ENCODE measurements at regions not wholly inside any gene's neighbourhood (a gene's known extent, or its start where the extent isn't known, plus 50 kb on each side); places are given as distances from the start of the nearest gene placed in this dataset.

GRCh38 chr6:11362564-11362963 lies 130.1 kb upstream of the NEDD9 start:
- no peak overlapping the region for H3K4me3 Mint-ChIP-seq
- H3K9me3 Mint-ChIP-seq (ENCODE audit: low read depth), result peaks cover 14% of the 10 kb centered on the region
- ATAC-seq (no peak), DNase-seq (no peak)
- H3K27me3 Mint-ChIP-seq, result no peaks in the 10 kb centered on the region
- CTCF ChIA-PET, result no interaction called here
- H3K36me3 Mint-ChIP-seq, result peaks cover 74% of the 10 kb centered on the region
- peaks cover 66% of the 10 kb centered on the region for H3K4me1 Mint-ChIP-seq
- H3K27ac Mint-ChIP-seq, result no peak overlapping the region

GRCh38 chr6:11358904-11359830 lies 126.7 kb upstream of the NEDD9 start:
- no peak for DNase-seq
- peaks cover 58% of the 10 kb centered on the region for H3K4me1 Mint-ChIP-seq
- H3K27me3 Mint-ChIP-seq, result no peaks in the 10 kb centered on the region
- H3K36me3 Mint-ChIP-seq, result peaks cover 77% of the 10 kb centered on the region
- peaks cover 14% of the 10 kb centered on the region for H3K9me3 Mint-ChIP-seq (ENCODE audit: low read depth)
- CTCF ChIA-PET, result interaction anchor here (1.2 kb wide), 1 partner anchor 18 kb away, joined by 3 read pairs; no protein-coding TSS in a partner anchor
- no peak overlapping the region for H3K27ac Mint-ChIP-seq
- no peak for ATAC-seq
- H3K4me3 Mint-ChIP-seq, result no peak overlapping the region

- H3K4me3 Mint-ChIP-seq, result no peak overlapping the region
- H3K9me3 Mint-ChIP-seq (ENCODE audit: low read depth), result peaks cover 14% of the 10 kb centered on the region
- no peaks in the 10 kb centered on the region for H3K27me3 Mint-ChIP-seq
- CTCF ChIA-PET, result no interaction called here
- ATAC-seq, result no peak
- H3K27ac Mint-ChIP-seq, result peak overlapping the region; percentile 3
- H3K36me3 Mint-ChIP-seq, result peaks cover 74% of the 10 kb centered on the region
- DNase-seq, result no peak
- peaks cover 55% of the 10 kb centered on the region for H3K4me1 Mint-ChIP-seq
These were observed 124.8 kb upstream of the NEDD9 start for GRCh38 chr6:11357285-11357684.

- CTCF ChIA-PET, result no interaction called here
- Mint-ChIP-seq H3K36me3 (peaks cover 74% of the 10 kb centered on the region), H3K4me3 (no peak overlapping the region), H3K27ac (peak overlapping the region; percentile 3), H3K4me1 (peaks cover 56% of the 10 kb centered on the region), H3K27me3 (no peaks in the 10 kb centered on the region), H3K9me3 (ENCODE audit: low read depth) (peaks cover 14% of the 10 kb centered on the region)
- no peak for ATAC-seq
- DNase-seq, result no peak
These were observed 124.1 kb upstream of the NEDD9 start for GRCh38 chr6:11356404-11357155.

GRCh38 chr6:11353921-11354389 lies 121.5 kb upstream of the NEDD9 start:
- peak; percentile 93 for ATAC-seq
- Mint-ChIP-seq H3K4me3 (peak overlapping the region; percentile 20), H3K9me3 (ENCODE audit: low read depth) (peaks cover 2% of the 10 kb centered on the region), H3K27ac (peak overlapping the region; percentile 86), H3K36me3 (peaks cover 74% of the 10 kb centered on the region), H3K27me3 (no peaks in the 10 kb centered on the region), H3K4me1 (peaks cover 54% of the 10 kb centered on the region)
- CTCF ChIA-PET, result interaction anchor here (1.0 to 1.9 kb wide), 6 partner anchors 9 to 142 kb away, joined by 3 to 11 read pairs (median 4); no protein-coding TSS in a partner anchor
- DNase-seq, result peak; percentile 83

GRCh38 chr6:11350294-11350693 lies 117.8 kb upstream of the NEDD9 start:
- H3K4me1 Mint-ChIP-seq, result peaks cover 56% of the 10 kb centered on the region
- H3K27me3 Mint-ChIP-seq, result no peaks in the 10 kb centered on the region
- H3K36me3 Mint-ChIP-seq, result peaks cover 71% of the 10 kb centered on the region
- CTCF ChIA-PET, result no interaction called here
- H3K4me3 Mint-ChIP-seq, result no peak overlapping the region
- ATAC-seq (no peak), DNase-seq (no peak)
- H3K27ac Mint-ChIP-seq, result no peak overlapping the region
- H3K9me3 Mint-ChIP-seq (ENCODE audit: low read depth), result peaks cover 2% of the 10 kb centered on the region

- peaks cover 56% of the 10 kb centered on the region for H3K4me1 Mint-ChIP-seq
- ATAC-seq (no peak), DNase-seq (no peak)
- no peak overlapping the region for H3K4me3 Mint-ChIP-seq
- peaks cover 2% of the 10 kb centered on the region for H3K9me3 Mint-ChIP-seq (ENCODE audit: low read depth)
- CTCF ChIA-PET, result no interaction called here
- no peak overlapping the region for H3K27ac Mint-ChIP-seq
- H3K27me3 Mint-ChIP-seq, result no peaks in the 10 kb centered on the region
- peaks cover 71% of the 10 kb centered on the region for H3K36me3 Mint-ChIP-seq
These were observed 117.4 kb upstream of the NEDD9 start for GRCh38 chr6:11349880-11350279.

GRCh38 chr6:11346516-11346915 lies 114.0 kb upstream of the NEDD9 start:
- Mint-ChIP-seq H3K27me3 (no peaks in the 10 kb centered on the region), H3K4me3 (no peak overlapping the region), H3K9me3 (ENCODE audit: low read depth) (peaks cover 2% of the 10 kb centered on the region), H3K27ac (no peak overlapping the region), H3K4me1 (peaks cover 58% of the 10 kb centered on the region), H3K36me3 (peaks cover 68% of the 10 kb centered on the region)
- no peak for DNase-seq
- no peak for ATAC-seq
- CTCF ChIA-PET, result no interaction called here

- Mint-ChIP-seq H3K27ac (no peak overlapping the region), H3K36me3 (peaks cover 68% of the 10 kb centered on the region), H3K9me3 (ENCODE audit: low read depth) (peaks cover 2% of the 10 kb centered on the region), H3K4me3 (no peak overlapping the region), H3K27me3 (no peaks in the 10 kb centered on the region), H3K4me1 (peaks cover 58% of the 10 kb centered on the region)
- CTCF ChIA-PET, result interaction anchor here (1.1 to 1.4 kb wide), 3 partner anchors 9 to 23 kb away, joined by 3 to 6 read pairs (median 3); no protein-coding TSS in a partner anchor
- ATAC-seq (no peak), DNase-seq (no peak)
These were observed 113.1 kb upstream of the NEDD9 start for GRCh38 chr6:11345536-11345935.

GRCh38 chr6:11343963-11344723 lies 111.7 kb upstream of the NEDD9 start:
- DNase-seq (no peak), ATAC-seq (peak; percentile 20)
- H3K27me3 Mint-ChIP-seq, result no peaks in the 10 kb centered on the region
- no peak overlapping the region for H3K27ac Mint-ChIP-seq
- peaks cover 52% of the 10 kb centered on the region for H3K4me1 Mint-ChIP-seq
- no peak overlapping the region for H3K4me3 Mint-ChIP-seq
- CTCF ChIA-PET, result no interaction called here
- H3K36me3 Mint-ChIP-seq, result peaks cover 64% of the 10 kb centered on the region
- H3K9me3 Mint-ChIP-seq (ENCODE audit: low read depth), result no peaks in the 10 kb centered on the region

- DNase-seq, result no peak
- ATAC-seq, result no peak
- H3K36me3 Mint-ChIP-seq, result peaks cover 54% of the 10 kb centered on the region
- no peaks in the 10 kb centered on the region for H3K27me3 Mint-ChIP-seq
- no peaks in the 10 kb centered on the region for H3K9me3 Mint-ChIP-seq (ENCODE audit: low read depth)
- H3K4me1 Mint-ChIP-seq, result peaks cover 43% of the 10 kb centered on the region
- H3K4me3 Mint-ChIP-seq, result no peak overlapping the region
- CTCF ChIA-PET, result interaction anchor here (1.2 kb wide), 1 partner anchor 17 kb away, joined by 3 read pairs; no protein-coding TSS in a partner anchor
- no peak overlapping the region for H3K27ac Mint-ChIP-seq
These were observed 109.4 kb upstream of the NEDD9 start for GRCh38 chr6:11341867-11342266.

GRCh38 chr6:11341303-11341702 lies 108.8 kb upstream of the NEDD9 start:
- H3K9me3 Mint-ChIP-seq (ENCODE audit: low read depth), result no peaks in the 10 kb centered on the region
- H3K36me3 Mint-ChIP-seq, result peaks cover 54% of the 10 kb centered on the region
- ATAC-seq, result no peak
- H3K4me1 Mint-ChIP-seq, result peaks cover 39% of the 10 kb centered on the region
- no peaks in the 10 kb centered on the region for H3K27me3 Mint-ChIP-seq
- no peak for DNase-seq
- CTCF ChIA-PET, result interaction anchor here (1.2 kb wide), 1 partner anchor 18 kb away, joined by 3 read pairs; no protein-coding TSS in a partner anchor
- H3K4me3 Mint-ChIP-seq, result no peak overlapping the region
- H3K27ac Mint-ChIP-seq, result no peak overlapping the region

GRCh38 chr6:11339380-11339779 lies 106.9 kb upstream of the NEDD9 start:
- H3K9me3 Mint-ChIP-seq (ENCODE audit: low read depth), result no peaks in the 10 kb centered on the region
- H3K36me3 Mint-ChIP-seq, result peaks cover 55% of the 10 kb centered on the region
- CTCF ChIA-PET, result interaction anchor here (1.3 kb wide), 1 partner anchor 10 kb away, joined by 6 read pairs; no protein-coding TSS in a partner anchor

More at GRCh38 chr6:11339380-11339779, 106.9 kb upstream of the NEDD9 start:
- no peak for ATAC-seq
- Mint-ChIP-seq H3K4me3 (no peak overlapping the region), H3K4me1 (peaks cover 32% of the 10 kb centered on the region), H3K27ac (no peak overlapping the region), H3K27me3 (no peaks in the 10 kb centered on the region)
- no peak for DNase-seq
